ENCODE measurements at regions not wholly inside any gene's neighbourhood (a gene's known extent, or its start where the extent isn't known, plus 50 kb on each side); places are given as distances from the start of the nearest gene placed in this dataset.

DNA sequence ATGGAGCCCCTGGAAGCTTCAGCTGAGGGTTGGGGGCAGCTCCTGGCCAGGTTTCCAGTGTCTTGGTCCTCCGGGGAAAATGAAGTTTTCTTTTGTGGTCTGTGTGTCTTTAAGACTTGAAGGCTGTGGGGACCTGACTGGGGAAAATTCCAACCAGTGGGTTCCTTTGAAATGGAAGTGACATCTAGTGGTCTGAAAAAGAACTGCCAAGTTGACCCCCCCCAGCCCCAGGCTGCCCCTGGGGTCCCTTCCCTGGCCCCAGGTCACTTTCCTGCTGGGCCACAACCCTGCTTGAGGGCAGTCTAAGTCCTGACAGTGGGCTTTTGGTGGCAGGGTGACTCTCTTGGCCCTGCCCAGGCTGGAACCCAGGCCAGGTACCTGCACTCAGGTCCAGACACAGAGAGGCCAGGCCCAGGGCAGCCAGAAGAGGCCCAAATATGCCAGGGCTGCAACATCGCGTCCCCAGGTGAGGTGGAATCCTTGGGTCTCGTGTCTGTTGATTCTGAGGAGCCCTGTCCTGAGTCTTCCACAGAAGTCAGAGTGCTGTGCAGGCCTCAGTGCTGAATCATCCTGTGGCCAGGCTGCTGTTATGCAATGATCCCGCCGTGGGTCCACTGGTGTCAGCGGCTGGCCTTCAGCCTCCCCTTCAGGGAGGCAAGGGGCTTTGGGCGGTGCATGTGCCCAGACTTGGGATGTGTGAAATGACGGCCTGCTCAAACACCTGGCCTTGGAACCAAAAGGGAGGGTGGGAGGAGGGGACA is 68.4 kb downstream of the VEGFA start:
- TF ChIP-seq, protein P1, sequence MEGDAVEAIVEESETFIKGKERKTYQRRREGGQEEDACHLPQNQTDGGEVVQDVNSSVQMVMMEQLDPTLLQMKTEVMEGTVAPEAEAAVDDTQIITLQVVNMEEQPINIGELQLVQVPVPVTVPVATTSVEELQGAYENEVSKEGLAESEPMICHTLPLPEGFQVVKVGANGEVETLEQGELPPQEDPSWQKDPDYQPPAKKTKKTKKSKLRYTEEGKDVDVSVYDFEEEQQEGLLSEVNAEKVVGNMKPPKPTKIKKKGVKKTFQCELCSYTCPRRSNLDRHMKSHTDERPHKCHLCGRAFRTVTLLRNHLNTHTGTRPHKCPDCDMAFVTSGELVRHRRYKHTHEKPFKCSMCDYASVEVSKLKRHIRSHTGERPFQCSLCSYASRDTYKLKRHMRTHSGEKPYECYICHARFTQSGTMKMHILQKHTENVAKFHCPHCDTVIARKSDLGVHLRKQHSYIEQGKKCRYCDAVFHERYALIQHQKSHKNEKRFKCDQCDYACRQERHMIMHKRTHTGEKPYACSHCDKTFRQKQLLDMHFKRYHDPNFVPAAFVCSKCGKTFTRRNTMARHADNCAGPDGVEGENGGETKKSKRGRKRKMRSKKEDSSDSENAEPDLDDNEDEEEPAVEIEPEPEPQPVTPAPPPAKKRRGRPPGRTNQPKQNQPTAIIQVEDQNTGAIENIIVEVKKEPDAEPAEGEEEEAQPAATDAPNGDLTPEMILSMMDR (IDR thresholded peaks at IDR 0.05): peak; percentile 84
- DNase-seq (ENCODE audit: low spot score): no peak
- Mint-ChIP-seq H3K9me3 (ENCODE audit: low read depth) (no peaks in the 10 kb centered on the region), H3K36me3 (ENCODE audit: low read depth) (no peaks in the 10 kb centered on the region), H3K27me3 (ENCODE audit: low read depth) (peaks cover 6% of the 10 kb centered on the region), H3K27ac (ENCODE audit: unreplicated experiment) (peak overlapping the region; percentile 32), H3K4me3 (ENCODE audit: unreplicated experiment) (no peak overlapping the region), H3K4me1 (ENCODE audit: low read depth) (peaks cover 13% of the 10 kb centered on the region)

- H3K36me3 Mint-ChIP-seq (ENCODE audit: low read depth): no peaks in the 10 kb centered on the region
- DNase-seq (ENCODE audit: low spot score): no peak
- H3K4me1 Mint-ChIP-seq (ENCODE audit: low read depth): peaks cover 13% of the 10 kb centered on the region
- H3K9me3 Mint-ChIP-seq (ENCODE audit: low read depth): no peaks in the 10 kb centered on the region
- TF ChIP-seq, protein P1 (IDR thresholded peaks at IDR 0.05): no peak
- H3K27ac Mint-ChIP-seq (ENCODE audit: unreplicated experiment): no peak overlapping the region
- H3K27me3 Mint-ChIP-seq (ENCODE audit: low read depth): peaks cover 2% of the 10 kb centered on the region
- H3K4me3 Mint-ChIP-seq (ENCODE audit: unreplicated experiment): no peak overlapping the region
Observed at GRCh38 chr6:43837507-43837906, 67.5 kb downstream of the VEGFA start.

GRCh38 chr6:43836507-43837240 is 66.7 kb downstream of the VEGFA start:
- Mint-ChIP-seq H3K36me3 (ENCODE audit: low read depth) (no peaks in the 10 kb centered on the region), H3K4me1 (ENCODE audit: low read depth) (peaks cover 13% of the 10 kb centered on the region), H3K4me3 (ENCODE audit: unreplicated experiment) (no peak overlapping the region), H3K27ac (ENCODE audit: unreplicated experiment) (no peak overlapping the region), H3K27me3 (ENCODE audit: low read depth) (peaks cover 2% of the 10 kb centered on the region), H3K9me3 (ENCODE audit: low read depth) (no peaks in the 10 kb centered on the region)
- DNase-seq (ENCODE audit: low spot score): no peak
- TF ChIP-seq, protein P1 (IDR thresholded peaks at IDR 0.05): no peak

All from chondrocyte (in vitro differentiated cells).